H9 (cell line): ENCODE measurements at regions not wholly inside any gene's neighbourhood (a gene's known extent, or its start where the extent isn't known, plus 50 kb on each side); places are given as distances from the start of the nearest gene placed in this dataset.

Experiments
- DNase-seq: peaks from one replicate; pipeline ENCODE4 v3.0.0-alpha.2; 2017
- H2AFZ ChIP-seq: one replicate; pipeline ENCODE4 v1.6.1; 2013; ENCODE audit warnings: mild to moderate bottlenecking, low read length, control low read depth, moderate library complexity
- H2AK5ac ChIP-seq: 2 replicates; pipeline ENCODE4 v1.6.1; 2013; ENCODE audit warnings: low read length, control low read depth, mixed read lengths; ENCODE audit not compliant: insufficient read length
- H2BK120ac ChIP-seq: one replicate; pipeline ENCODE4 v1.6.1; 2013; ENCODE audit warnings: low read depth, mild to moderate bottlenecking, low read length, control low read depth, inconsistent platforms; ENCODE audit not compliant: poor library complexity, severe bottlenecking
- H2BK12ac ChIP-seq: 2 replicates; pipeline ENCODE4 v1.6.1; 2013; ENCODE audit warnings: low read length, control low read depth, mixed read lengths, low read depth; ENCODE audit not compliant: insufficient read length
- H2BK15ac ChIP-seq: 2 replicates; pipeline ENCODE4 v1.6.1; 2013; ENCODE audit warnings: low read depth, low read length, control low read depth
- H2BK20ac ChIP-seq: one replicate; pipeline ENCODE4 v1.6.1; 2013; ENCODE audit warnings: low read depth, mild to moderate bottlenecking, low read length, control low read depth, inconsistent platforms; ENCODE audit not compliant: poor library complexity, severe bottlenecking
- H2BK5ac ChIP-seq: 2 replicates; pipeline ENCODE4 v1.6.1; 2013; ENCODE audit warnings: low read length, control low read depth, mixed read lengths; ENCODE audit not compliant: insufficient read length
- H3K14ac ChIP-seq: 2 replicates; pipeline ENCODE4 v1.6.1; 2013; ENCODE audit warnings: low read length, control low read depth; ENCODE audit not compliant: insufficient read depth
- H3K18ac ChIP-seq: 2 replicates; pipeline ENCODE4 v1.6.1; 2013; ENCODE audit warnings: low read depth, mild to moderate bottlenecking, mixed read lengths, low read length, control low read depth; ENCODE audit not compliant: insufficient read length
- H3K23ac ChIP-seq: 2 replicates; pipeline ENCODE4 v1.6.1; 2013; ENCODE audit warnings: low read length, control low read depth, mixed read lengths, low read depth; ENCODE audit not compliant: insufficient read length
- H3K23me2 ChIP-seq: 2 replicates; pipeline ENCODE4 v1.6.1; 2013; ENCODE audit warnings: low read depth, mild to moderate bottlenecking, mixed read lengths, low read length, control low read depth; ENCODE audit not compliant: insufficient read length, poor library complexity, severe bottlenecking
- H3K27ac ChIP-seq: 2 replicates; pipeline ENCODE4 v1.5.1; 2013; ENCODE audit warnings: low read length, control low read depth, mixed read lengths, low read depth; ENCODE audit not compliant: insufficient read length
- H3K27me3 ChIP-seq: 2 replicates; pipeline ENCODE4 v1.6.1; 2013; ENCODE audit warnings: low read length, control low read depth, inconsistent platforms; ENCODE audit not compliant: insufficient read depth
- H3K4ac ChIP-seq: 2 replicates; pipeline ENCODE4 v1.6.1; 2013; ENCODE audit warnings: low read depth, mild to moderate bottlenecking, control low read depth, inconsistent platforms, low read length, moderate library complexity
- H3K4me1 ChIP-seq: 2 replicates; pipeline ENCODE4 v1.6.1; 2013; ENCODE audit warnings: low read length, control low read depth, inconsistent platforms; ENCODE audit not compliant: insufficient read depth
- H3K4me2 ChIP-seq: 2 replicates; pipeline ENCODE4 v1.6.1; 2013; ENCODE audit warnings: low read length, control low read depth, mixed read lengths; ENCODE audit not compliant: insufficient read length, insufficient read depth
- H3K56ac ChIP-seq: 2 replicates; pipeline ENCODE4 v1.6.1; 2013; ENCODE audit warnings: low read depth, mild to moderate bottlenecking, mixed read lengths, low read length, control low read depth; ENCODE audit not compliant: insufficient read length
- H3K79me1 ChIP-seq: 2 replicates; pipeline ENCODE4 v1.6.1; 2013; ENCODE audit warnings: low read depth, mild to moderate bottlenecking, moderate library complexity, low read length, control low read depth, inconsistent platforms; ENCODE audit not compliant: insufficient read depth, poor library complexity, severe bottlenecking
- H3K79me2 ChIP-seq: 2 replicates; pipeline ENCODE4 v1.6.1; 2013; ENCODE audit warnings: low read length, control low read depth, inconsistent platforms; ENCODE audit not compliant: insufficient read depth
- H3K9ac ChIP-seq: 2 replicates; pipeline ENCODE4 v1.6.1; 2013; ENCODE audit warnings: low read length, control low read depth, mixed read lengths; ENCODE audit not compliant: insufficient read length; ENCODE audit errors: extremely low read depth
- H3K9me3 ChIP-seq: one replicate; pipeline ENCODE4 v1.6.1; 2013; ENCODE audit warnings: low read depth, low read length, inconsistent platforms; ENCODE audit not compliant: control insufficient read depth
- H3T11ph ChIP-seq: one replicate; pipeline ENCODE4 v1.6.1; 2013; ENCODE audit warnings: mild to moderate bottlenecking, low read length, control low read depth, inconsistent platforms
- H4K20me1 ChIP-seq: one replicate; pipeline ENCODE4 v1.6.1; 2013; ENCODE audit not compliant: control insufficient read depth, insufficient read length, insufficient read depth
- H4K5ac ChIP-seq: 2 replicates; pipeline ENCODE4 v1.6.1; 2013; ENCODE audit warnings: low read depth, mild to moderate bottlenecking, mixed read lengths, low read length, control low read depth; ENCODE audit not compliant: insufficient read length
- H4K8ac ChIP-seq: replicated peaks from 2 replicates; pipeline ENCODE4 v1.6.1; 2013; ENCODE audit warnings: low read length, control low read depth, mixed read lengths, low read depth; ENCODE audit not compliant: insufficient read length
- H4K91ac ChIP-seq: 2 replicates; pipeline ENCODE4 v1.6.1; 2013; ENCODE audit warnings: low read depth, mild to moderate bottlenecking, moderate library complexity, mixed read lengths, low read length, control low read depth; ENCODE audit not compliant: insufficient read length
- H3K27ac Mint-ChIP-seq, 3 experiments: 2 replicates in 2 of 3; 3 replicates in 1 of 3; pipeline ENCODE4 v1.8.0; 2020 to 2021; ENCODE audit warnings: mixed read lengths in 3 of 3, mild to moderate bottlenecking in 1 of 3, moderate library complexity in 1 of 3
- H3K27me3 Mint-ChIP-seq: 2 replicates; pipeline ENCODE4 v1.8.0; 2021; ENCODE audit warnings: low read depth, mild to moderate bottlenecking, moderate library complexity, mixed read lengths
- H3K36me3 Mint-ChIP-seq, 3 experiments: 2 replicates in 2 of 3; 3 replicates in 1 of 3; pipeline ENCODE4 v1.8.0; 2020 to 2021; ENCODE audit warnings: low read depth in 3 of 3, mixed read lengths in 3 of 3; ENCODE audit not compliant: insufficient read depth in 1 of 3
- H3K4me1 Mint-ChIP-seq, 2 experiments: 2 replicates each; pipeline ENCODE4 v1.8.0; 2020; ENCODE audit warnings: mixed read lengths in 2 of 2
- H3K4me3 Mint-ChIP-seq, 2 experiments: 2 replicates in 1 of 2; 3 replicates in 1 of 2; pipeline ENCODE4 v1.8.0; 2020 to 2021; ENCODE audit warnings: mild to moderate bottlenecking in 2 of 2, mixed read lengths in 2 of 2, moderate library complexity in 1 of 2
- H3K9me3 Mint-ChIP-seq, 2 experiments: 2 replicates in 1 of 2; 3 replicates in 1 of 2; pipeline ENCODE4 v1.8.0; 2020; ENCODE audit warnings: mild to moderate bottlenecking in 2 of 2, mixed read lengths in 2 of 2, moderate library complexity in 1 of 2
- WGBS: extraction: QIAGEN DNeasy Blood & Tissue Kit; methylation state at CpG from one replicate; pipeline ENCODE4 v1.1.7; 2013; ENCODE audit warnings: missing lambda C conversion rate, low lambda C conversion rate, mixed read lengths; ENCODE audit not compliant: insufficient read length; ENCODE audit errors: extremely low coverage; 5-methylcytosine and 5-hydroxymethylcytosine counted together
- TF ChIP-seq, protein P1 (sequence below): fragments of 200-600 bp; sonication (generic); conservative IDR thresholded peaks from 3 replicates; pipeline ENCODE4 v1.8.0; 2021; ENCODE audit warnings: antibody characterized with exemption, mild to moderate bottlenecking

DNA sequence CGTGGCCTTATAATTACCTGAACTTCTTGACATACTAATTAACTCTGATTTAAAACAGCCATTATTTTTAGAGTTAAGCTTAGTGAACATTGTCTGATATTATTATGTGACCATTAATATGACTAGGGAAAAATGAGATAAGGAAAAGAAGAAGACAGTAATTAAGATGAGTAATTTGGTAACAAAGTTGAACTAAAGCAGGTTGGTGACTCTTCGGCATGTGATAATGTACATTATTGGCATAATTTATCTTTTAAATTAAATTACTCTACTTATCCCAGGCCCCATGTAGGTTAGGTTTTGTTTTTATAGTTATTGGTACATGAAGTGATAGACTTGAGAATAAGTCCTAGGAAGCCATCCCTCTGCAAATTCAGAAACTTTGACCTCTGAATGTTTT is 249.7 kb upstream of the CFAP20DC start:
- Histone ChIP-seq H2AK5ac (no peak overlapping the region), H2BK12ac (no peak overlapping the region), H2BK15ac (no peak overlapping the region), H2AFZ (no peak overlapping the region), H2BK20ac (no peak overlapping the region), H4K5ac (no peak overlapping the region), H3K14ac (no peak overlapping the region), H3K9ac (no peak overlapping the region), H3K23me2 (no peaks in the 10 kb centered on the region), H3T11ph (no peak overlapping the region), H3K27me3 (no peaks in the 10 kb centered on the region), H3K4me1 (no peaks in the 10 kb centered on the region), H3K9me3 (no peaks in the 10 kb centered on the region), H3K27ac (no peak overlapping the region), H3K79me2 (no peaks in the 10 kb centered on the region), H3K18ac (no peak overlapping the region), H3K4ac (no peak overlapping the region), H3K79me1 (no peaks in the 10 kb centered on the region), H3K56ac (no peak overlapping the region), H4K8ac (no peak overlapping the region), H2BK5ac (no peak overlapping the region), H2BK120ac (no peak overlapping the region), H3K23ac (no peak overlapping the region), H4K91ac (no peak overlapping the region), H3K4me2 (no peak overlapping the region), H4K20me1 (no peaks in the 10 kb centered on the region)
- TF ChIP-seq, protein P1, sequence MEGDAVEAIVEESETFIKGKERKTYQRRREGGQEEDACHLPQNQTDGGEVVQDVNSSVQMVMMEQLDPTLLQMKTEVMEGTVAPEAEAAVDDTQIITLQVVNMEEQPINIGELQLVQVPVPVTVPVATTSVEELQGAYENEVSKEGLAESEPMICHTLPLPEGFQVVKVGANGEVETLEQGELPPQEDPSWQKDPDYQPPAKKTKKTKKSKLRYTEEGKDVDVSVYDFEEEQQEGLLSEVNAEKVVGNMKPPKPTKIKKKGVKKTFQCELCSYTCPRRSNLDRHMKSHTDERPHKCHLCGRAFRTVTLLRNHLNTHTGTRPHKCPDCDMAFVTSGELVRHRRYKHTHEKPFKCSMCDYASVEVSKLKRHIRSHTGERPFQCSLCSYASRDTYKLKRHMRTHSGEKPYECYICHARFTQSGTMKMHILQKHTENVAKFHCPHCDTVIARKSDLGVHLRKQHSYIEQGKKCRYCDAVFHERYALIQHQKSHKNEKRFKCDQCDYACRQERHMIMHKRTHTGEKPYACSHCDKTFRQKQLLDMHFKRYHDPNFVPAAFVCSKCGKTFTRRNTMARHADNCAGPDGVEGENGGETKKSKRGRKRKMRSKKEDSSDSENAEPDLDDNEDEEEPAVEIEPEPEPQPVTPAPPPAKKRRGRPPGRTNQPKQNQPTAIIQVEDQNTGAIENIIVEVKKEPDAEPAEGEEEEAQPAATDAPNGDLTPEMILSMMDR = no peak
- H3K27me3 Mint-ChIP-seq = no peaks in the 10 kb centered on the region; the same call in none of the 2 replicates
- H3K27ac Mint-ChIP-seq = no peak overlapping the region
- H3K4me1 Mint-ChIP-seq = no peaks in the 10 kb centered on the region
- WGBS = no CpG with 5 or more reads among the region's 2 CpGs
- H3K9me3 Mint-ChIP-seq = peaks cover 6 to 15% of the 10 kb centered on the region in 2 experiments
- H3K4me3 Mint-ChIP-seq = no peak overlapping the region
- H3K36me3 Mint-ChIP-seq = peaks cover 3 to 5% (median 5%) of the 10 kb centered on the region in 3 experiments; a peak in 6 of 7 replicates
- DNase-seq = no peak
